DOHH2 (cell line): ENCODE measurements at regions not wholly inside any gene's neighbourhood (a gene's known extent, or its start where the extent isn't known, plus 50 kb on each side); places are given as distances from the start of the nearest gene placed in this dataset.

Experiments
- EZH2phosphoT487 ChIP-seq: fragments of 200-600 bp; sonication (generic); IDR thresholded peaks from 2 replicates; pipeline ENCODE4 v1.6.1; 2017; ENCODE audit warnings: borderline replicate concordance, mild to moderate bottlenecking, antibody characterized with exemption, low read length, moderate library complexity, mixed read lengths
- TF ChIP-seq, protein P1 (sequence below): fragments of 200-600 bp; sonication (generic); IDR thresholded peaks from one replicate; pipeline ENCODE4 v1.5.1; 2014; ENCODE audit warnings: antibody characterized with exemption, mild to moderate bottlenecking, low read depth, low read length; ENCODE audit not compliant: poor library complexity, severe bottlenecking

DNA sequence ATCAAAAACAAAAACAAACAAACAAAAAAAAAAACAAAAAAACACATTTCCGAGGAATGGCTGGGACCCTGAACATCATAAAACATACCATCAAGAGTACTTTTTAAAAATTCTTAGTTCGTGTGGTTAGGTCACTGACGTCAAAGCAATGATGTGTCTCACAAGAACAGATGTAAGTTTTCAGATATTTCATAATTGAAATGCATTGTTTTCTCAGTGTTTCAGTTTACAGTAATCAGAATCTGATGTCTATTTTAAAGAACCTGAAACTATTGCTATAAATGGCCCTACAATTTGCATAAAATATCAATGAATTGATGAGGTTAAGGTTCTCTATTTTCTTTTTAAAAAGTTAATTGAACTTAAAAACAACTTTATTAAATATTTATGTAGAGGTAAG lies 103.7 kb upstream of the HGF start:
- TF ChIP-seq, protein P1, sequence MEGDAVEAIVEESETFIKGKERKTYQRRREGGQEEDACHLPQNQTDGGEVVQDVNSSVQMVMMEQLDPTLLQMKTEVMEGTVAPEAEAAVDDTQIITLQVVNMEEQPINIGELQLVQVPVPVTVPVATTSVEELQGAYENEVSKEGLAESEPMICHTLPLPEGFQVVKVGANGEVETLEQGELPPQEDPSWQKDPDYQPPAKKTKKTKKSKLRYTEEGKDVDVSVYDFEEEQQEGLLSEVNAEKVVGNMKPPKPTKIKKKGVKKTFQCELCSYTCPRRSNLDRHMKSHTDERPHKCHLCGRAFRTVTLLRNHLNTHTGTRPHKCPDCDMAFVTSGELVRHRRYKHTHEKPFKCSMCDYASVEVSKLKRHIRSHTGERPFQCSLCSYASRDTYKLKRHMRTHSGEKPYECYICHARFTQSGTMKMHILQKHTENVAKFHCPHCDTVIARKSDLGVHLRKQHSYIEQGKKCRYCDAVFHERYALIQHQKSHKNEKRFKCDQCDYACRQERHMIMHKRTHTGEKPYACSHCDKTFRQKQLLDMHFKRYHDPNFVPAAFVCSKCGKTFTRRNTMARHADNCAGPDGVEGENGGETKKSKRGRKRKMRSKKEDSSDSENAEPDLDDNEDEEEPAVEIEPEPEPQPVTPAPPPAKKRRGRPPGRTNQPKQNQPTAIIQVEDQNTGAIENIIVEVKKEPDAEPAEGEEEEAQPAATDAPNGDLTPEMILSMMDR = no peak
- TF ChIP-seq EZH2phosphoT487 = no peak
